Dedifferentiated amniotic fluid mesenchymal stem cell (primary cell): ENCODE measurements at regions not wholly inside any gene's neighbourhood (a gene's known extent, or its start where the extent isn't known, plus 50 kb on each side); places are given as distances from the start of the nearest gene placed in this dataset.
"Not testable (repeated sequence)": the region's sequence is repeated elsewhere in the genome, so short reads cannot be mapped to it uniquely, and the experiment has no call there.

Source experiments
- DNase-seq: peaks from one replicate; pipeline ENCODE4 v3.0.0-alpha.2; 2016; ENCODE audit errors: extremely low spot score

- DNase-seq: not testable (repeated sequence)
Measured at GRCh38 chr9:62833323-62834200, 1643.7 kb downstream of the SPATA31A7 start.

GRCh38 chr9:62837254-62837911 is 1647.5 kb downstream of the SPATA31A7 start:
- not testable (repeated sequence) for DNase-seq

DNA sequence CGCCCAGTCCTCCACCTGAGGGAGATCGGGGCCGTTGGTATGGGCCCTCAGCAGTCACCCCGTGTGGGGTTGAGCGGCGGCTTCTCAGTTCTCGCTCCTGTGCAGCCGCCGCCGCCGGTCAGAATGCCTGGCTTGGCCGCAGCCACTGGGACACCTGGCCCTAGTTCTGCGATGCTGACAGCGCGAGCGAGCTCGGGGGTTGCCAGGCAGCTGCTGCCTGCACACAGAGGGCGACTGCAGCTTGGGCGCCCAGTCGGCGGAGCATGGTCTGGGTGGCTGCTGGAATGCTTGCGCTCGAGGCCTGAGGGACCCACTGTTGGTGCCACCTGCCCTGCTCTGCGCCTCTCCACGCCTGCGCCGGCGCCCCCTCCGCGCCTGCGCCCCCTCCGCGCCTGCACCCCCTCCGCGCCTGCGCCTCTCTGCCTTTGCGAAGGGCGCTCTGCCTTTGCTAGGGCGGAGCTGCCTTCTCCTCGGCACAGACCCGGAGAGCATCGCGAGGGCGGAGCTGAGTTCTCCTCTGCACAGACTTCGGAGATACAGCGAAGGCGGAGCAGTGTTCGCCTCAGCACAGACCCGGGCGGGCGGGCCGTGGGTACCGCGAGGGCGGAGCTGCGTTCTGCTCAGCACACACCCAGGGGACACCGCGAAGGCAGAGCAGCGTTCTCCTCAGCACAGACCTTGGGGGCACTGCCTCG is 1648.3 kb downstream of the SPATA31A7 start:
- peak; percentile 87 for DNase-seq

DNA sequence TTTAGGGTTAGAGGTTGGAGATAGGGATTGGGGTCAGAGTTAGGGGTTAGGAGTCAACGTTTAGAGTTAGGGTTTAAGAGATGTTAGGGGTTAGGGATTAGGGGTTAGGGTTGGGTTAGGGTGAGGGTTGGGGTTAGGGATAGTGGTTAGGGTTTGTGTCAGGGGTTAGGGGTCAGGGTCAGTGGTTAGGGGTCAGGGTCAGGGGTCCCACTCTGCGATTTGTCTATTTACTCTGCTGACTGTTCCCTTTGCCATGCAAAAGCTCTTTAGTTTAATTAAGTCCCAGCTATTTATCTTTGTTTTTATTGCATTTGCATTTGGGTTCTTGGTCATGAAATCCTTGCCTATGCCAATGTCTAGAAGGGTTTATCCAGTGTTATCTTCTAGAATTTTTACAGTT is 1649.3 kb downstream of the SPATA31A7 start:
- DNase-seq: not testable (repeated sequence)

DNA sequence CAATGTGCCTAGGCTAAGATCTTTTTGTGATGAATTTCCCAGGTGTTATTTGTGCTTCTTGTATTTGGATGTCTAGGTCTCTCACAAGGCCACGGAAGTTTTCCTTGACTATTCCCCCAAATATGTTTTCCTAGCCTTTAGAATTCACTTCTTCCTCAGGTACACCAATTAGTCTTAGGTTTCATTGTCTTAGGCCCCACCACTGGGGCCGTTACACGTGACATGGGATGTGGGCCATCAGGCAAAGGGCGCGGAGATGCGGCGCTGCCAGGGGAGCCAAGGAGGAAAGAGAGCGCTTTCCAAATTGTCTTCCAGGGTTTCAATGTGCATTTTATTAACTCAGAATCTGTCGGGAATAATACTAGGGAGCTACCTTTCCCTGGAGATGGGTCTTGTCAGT is 1653.3 kb downstream of the SPATA31A7 start:
- not testable (repeated sequence) for DNase-seq

GRCh38 chr9:62843706-62844290 is 1654.0 kb downstream of the SPATA31A7 start:
- DNase-seq: not testable (repeated sequence)

DNA sequence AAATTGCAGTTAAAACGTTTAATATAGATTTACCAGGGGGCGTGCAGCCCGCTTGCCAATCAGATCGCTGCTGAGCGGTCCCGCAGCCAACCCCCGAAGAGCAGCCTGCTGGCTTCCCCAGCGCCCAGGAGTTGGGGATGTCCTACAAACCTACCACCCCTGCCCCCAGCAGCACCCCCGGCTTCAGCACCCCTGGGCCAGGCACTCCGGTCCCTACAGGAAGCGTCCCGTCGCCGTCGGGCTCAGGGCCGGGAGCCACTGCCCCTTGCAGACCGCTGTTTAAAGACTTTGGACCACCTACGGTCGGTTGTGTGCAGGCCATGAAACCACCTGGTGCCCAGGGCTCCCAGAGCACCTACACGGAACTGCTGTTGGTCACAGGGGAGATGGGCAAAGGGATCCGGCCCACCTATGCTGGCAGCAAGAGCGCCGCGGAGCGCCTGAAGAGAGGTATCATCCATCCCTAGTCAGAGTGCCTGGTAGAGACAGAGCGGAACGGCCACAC is 1654.9 kb downstream of the SPATA31A7 start:
- DNase-seq: not testable (repeated sequence)

GRCh38 chr9:62848258-62848657 is 1658.4 kb downstream of the SPATA31A7 start:
- not testable (repeated sequence) for DNase-seq

- not testable (repeated sequence) for DNase-seq
Measured at GRCh38 chr9:62849991-62850390, 1660.2 kb downstream of the SPATA31A7 start.

DNA sequence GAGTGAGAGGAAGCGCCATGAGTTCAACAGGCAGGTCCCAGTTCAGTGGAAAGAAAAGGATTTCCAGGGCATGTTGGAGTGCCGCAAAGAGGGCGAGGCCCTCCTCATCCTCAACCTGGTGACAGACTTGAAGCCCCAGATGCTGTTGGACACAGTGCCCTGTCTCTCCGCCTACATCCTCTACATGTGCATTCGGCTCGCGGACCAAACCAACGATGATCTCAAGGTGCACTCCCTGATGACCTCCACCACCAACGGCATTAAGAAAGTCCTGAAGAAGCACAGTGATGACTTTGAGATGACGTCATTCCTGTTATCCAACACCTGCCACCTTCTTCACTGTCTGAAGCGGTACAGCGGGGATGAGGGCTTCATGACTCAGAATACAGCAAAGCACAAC is 1667.4 kb downstream of the SPATA31A7 start:
- not testable (repeated sequence) for DNase-seq

DNA sequence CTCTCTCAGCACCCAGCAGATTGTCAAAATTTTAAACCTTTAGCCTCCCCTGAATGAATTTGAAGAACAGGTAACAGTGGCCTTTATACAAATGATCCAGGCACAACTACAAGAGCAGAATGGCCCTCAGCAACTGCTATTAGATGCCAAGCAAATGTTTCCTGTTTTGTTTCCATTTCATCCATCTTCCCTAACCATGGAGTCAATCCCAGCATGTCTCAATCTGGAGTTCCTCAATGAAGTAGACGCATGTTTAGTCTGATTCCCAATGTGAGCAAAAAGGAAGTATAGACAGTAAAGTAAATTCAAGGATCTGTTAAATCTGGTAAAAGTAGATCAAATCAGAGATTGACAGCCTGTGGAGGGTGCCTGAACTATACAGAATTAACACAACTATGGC is 1668.4 kb downstream of the SPATA31A7 start:
- DNase-seq: not testable (repeated sequence)

DNA sequence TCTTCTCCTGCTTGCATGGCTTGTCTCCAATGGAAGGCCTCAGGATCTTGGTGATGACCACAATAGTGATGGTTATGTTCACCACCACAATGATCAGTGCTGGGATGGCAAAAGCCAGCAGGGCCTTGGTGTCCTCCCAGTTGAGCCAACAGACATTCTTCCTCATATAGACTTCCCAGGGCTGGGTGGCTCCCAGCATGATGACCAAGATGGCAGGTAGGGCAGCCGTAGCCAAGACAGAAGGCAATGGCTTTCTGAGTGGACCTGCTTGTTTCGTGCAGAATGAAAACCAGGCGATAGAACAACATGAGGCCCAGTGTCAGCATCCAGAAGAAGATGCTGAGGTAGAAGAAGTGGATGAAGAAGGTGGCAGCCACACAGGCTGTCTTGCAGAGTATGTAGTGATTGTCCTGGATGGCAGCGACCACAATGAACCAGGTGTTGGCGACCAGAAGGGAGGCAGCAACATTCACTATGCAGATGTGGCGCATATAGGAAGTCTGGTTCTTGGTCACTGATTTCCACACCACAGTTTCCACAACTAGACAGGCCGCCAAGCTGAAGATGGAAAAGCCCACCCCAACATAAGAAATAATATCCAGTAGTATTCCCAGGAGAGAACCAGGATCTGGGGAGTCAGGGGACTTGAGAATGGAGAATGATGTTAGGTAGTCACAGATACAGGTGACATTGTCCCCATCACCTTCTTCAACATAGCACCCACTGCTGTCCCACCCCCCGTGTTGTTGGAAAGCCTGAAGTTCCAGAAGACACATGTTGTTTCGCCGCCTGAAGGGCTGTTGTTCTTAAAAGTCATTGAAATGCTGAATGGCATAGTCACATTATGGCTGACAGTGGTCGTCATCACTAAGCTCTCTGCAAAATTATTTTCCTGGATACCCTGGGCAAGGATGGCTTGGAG is 1671.4 kb downstream of the SPATA31A7 start:
- DNase-seq: not testable (repeated sequence)

DNA sequence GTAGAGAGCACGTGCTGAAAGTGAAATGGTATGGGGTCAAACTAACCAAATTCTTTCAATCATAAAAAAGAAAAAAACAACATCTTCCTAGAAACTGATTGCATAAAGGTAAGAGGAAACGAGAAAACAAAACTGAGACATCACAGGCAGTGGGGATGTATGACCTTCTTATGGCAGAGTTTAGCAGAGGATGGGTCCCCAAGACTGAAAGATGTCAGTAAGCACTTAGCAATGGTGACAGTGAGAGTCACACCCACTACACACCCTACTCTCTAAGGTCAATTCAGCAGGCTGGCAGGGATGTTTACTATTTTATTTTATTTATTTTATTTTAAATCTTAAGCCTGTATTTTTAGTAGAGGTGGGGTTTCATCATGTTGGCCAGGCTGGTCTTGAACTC is 1672.3 kb downstream of the SPATA31A7 start:
- DNase-seq: not testable (repeated sequence)

GRCh38 chr9:62863319-62863718 is 1673.5 kb downstream of the SPATA31A7 start:
- not testable (repeated sequence) for DNase-seq

GRCh38 chr9:62863867-62864266 is 1674.0 kb downstream of the SPATA31A7 start:
- DNase-seq: not testable (repeated sequence)

DNA sequence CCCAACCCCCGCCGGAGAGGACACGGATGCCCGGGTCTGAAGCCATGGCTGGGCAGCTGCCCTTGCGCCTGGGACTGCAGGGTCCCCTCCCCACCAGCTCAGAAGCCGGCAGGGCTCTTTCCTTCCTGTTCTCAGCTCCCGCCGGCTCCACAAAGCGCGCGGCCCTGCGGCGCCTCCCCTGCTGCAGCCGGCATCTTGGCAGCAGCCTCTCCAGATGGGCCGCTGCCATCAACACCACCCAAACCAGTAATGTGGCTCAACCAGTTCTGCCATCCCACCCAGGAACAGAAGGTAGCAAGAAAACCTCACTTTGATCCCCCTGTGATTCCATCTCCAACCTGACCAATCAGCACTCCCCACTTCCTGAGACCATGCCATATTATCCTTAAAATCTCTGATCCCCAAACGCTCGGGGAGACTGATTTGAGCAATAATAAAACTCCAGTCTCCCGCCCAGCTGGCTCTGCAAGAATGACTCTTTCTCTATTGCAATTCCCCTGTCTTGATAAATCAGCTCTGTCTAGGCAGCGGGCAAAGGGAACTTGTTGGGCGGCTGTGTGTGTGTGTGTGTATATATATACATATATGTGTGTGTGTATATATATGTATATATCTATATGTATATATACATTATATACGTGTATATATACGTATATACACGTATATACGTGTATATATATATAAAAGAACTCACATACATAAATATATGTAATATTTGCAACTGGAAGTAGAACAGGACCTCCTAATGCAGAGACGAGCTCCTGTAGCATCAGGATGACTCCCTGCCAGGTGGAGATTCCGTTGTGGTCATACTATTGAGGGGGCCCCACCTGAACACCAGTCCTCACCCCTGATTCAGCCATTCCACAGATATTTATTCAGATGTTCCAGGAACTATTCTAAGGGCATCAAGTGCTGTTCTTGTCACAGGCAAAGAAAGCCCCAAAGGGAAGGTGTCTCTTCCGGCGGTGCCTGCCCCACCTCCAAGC is 1674.9 kb downstream of the SPATA31A7 start:
- not testable (repeated sequence) for DNase-seq

GRCh38 chr9:62869061-62869460 is 1679.2 kb downstream of the SPATA31A7 start:
- not testable (repeated sequence) for DNase-seq

GRCh38 chr9:62871765-62872164 is 1681.9 kb downstream of the SPATA31A7 start:
- DNase-seq: not testable (repeated sequence)

DNA sequence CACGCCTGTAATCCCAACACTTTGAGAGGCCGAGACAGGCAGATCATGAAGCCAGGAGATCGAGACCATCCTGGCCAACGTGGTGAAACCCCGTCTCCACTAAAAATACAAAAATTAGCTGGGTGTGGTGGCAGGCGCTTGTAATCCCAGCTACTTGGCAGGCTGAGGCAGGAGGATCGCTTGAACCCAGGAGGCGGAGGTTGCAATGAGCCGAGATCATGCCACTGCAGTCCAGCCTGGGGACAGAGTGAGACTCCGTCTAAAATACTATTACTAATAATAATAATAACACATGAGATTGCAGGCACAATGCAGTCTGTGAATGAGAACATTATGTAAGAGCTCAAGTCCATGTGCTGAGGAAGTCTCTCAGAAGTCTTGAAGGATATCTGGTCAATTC is 1684.4 kb downstream of the SPATA31A7 start:
- DNase-seq: not testable (repeated sequence)
